ENCODE measurements at regions not wholly inside any gene's neighbourhood (a gene's known extent, or its start where the extent isn't known, plus 50 kb on each side); places are given as distances from the start of the nearest gene placed in this dataset.
"Not testable (repeated sequence)": the region's sequence is repeated elsewhere in the genome, so short reads cannot be mapped to it uniquely, and the experiment has no call there.

DNA sequence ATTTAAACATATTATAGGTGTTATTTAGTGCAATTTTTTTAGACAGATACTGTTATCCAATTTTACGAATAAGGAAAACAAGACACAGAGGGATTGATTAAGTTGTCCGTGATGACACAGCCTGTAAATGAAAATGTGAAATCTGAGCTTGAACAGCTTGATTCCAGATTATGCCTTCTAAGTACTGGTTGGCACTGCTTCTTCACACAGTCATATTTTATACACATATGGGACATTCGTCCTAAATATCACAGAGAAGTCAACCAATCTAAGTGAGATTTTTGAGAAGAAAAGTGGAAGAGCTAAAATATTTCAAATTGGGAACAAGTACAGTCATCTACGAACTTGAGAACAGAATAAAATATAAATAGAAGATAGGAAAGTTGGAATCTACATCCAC lies 756.3 kb downstream of the BCKDHB start:
- Histone ChIP-seq H3K27ac (ENCODE audit: low read depth, low read length, poor library complexity, severe bottlenecking) (no peak overlapping the region), H4K20me1 (ENCODE audit: insufficient read depth, low read length) (no peaks in the 10 kb centered on the region), H3F3A (ENCODE audit: insufficient read depth, low read length) (no peaks in the 10 kb centered on the region), H3K4me1 (ENCODE audit: insufficient read depth, low read length, severe bottlenecking) (no peaks in the 10 kb centered on the region), H3K9ac (ENCODE audit: low read length) (no peak overlapping the region), H3K79me2 (ENCODE audit: insufficient read depth, low read length) (no peaks in the 10 kb centered on the region), H3K4me3 (ENCODE audit: low read depth, low read length, poor library complexity, severe bottlenecking) (no peak overlapping the region), H3K36me3 (ENCODE audit: insufficient read depth, low read length) (no peaks in the 10 kb centered on the region), H3K27me3 (ENCODE audit: insufficient read depth, low read length) (no peaks in the 10 kb centered on the region), H2AFZ (ENCODE audit: low read length) (no peak overlapping the region), H3K4me2 (ENCODE audit: low read length) (no peak overlapping the region), H3K9me3 (ENCODE audit: low read length) (no peaks in the 10 kb centered on the region), H3K9me2 (ENCODE audit: low read depth, low read length) (no peaks in the 10 kb centered on the region)
- TF ChIP-seq, protein P1, sequence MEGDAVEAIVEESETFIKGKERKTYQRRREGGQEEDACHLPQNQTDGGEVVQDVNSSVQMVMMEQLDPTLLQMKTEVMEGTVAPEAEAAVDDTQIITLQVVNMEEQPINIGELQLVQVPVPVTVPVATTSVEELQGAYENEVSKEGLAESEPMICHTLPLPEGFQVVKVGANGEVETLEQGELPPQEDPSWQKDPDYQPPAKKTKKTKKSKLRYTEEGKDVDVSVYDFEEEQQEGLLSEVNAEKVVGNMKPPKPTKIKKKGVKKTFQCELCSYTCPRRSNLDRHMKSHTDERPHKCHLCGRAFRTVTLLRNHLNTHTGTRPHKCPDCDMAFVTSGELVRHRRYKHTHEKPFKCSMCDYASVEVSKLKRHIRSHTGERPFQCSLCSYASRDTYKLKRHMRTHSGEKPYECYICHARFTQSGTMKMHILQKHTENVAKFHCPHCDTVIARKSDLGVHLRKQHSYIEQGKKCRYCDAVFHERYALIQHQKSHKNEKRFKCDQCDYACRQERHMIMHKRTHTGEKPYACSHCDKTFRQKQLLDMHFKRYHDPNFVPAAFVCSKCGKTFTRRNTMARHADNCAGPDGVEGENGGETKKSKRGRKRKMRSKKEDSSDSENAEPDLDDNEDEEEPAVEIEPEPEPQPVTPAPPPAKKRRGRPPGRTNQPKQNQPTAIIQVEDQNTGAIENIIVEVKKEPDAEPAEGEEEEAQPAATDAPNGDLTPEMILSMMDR (IDR thresholded peaks at IDR 0.05; ENCODE audit: low read length) = no peak
- TF ChIP-seq EZH2 (IDR thresholded peaks at IDR 0.05; ENCODE audit: borderline replicate concordance, low read length) = no peak

DNA sequence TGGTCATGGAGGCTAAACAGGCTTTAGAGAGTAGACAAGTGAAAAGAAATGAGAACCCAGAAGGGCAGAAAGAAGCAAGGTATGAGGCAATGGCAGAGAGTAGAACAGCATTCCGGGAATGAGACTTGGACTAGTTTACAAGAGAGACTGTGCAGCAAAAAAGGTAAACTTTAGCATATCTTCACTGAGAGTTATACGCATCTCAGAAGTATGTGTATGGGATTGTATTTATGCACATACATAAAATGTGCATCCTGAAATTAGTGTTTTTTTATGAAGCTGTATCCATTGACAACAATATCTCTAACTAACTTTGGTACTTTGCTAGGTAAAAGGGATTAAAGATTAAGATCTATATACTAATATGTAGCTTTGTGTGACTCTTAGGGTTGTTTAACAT lies 753.6 kb downstream of the BCKDHB start:
- no peaks in the 10 kb centered on the region for H3K79me2 ChIP-seq (ENCODE audit: insufficient read depth, low read length)
- H3F3A ChIP-seq (ENCODE audit: insufficient read depth, low read length) = no peaks in the 10 kb centered on the region
- H3K9me3 ChIP-seq (ENCODE audit: low read length) = no peaks in the 10 kb centered on the region
- no peak overlapping the region for H2AFZ ChIP-seq (ENCODE audit: low read length)
- H3K9ac ChIP-seq (ENCODE audit: low read length) = no peak overlapping the region
- no peaks in the 10 kb centered on the region for H3K27me3 ChIP-seq (ENCODE audit: insufficient read depth, low read length)
- no peak overlapping the region for H3K4me2 ChIP-seq (ENCODE audit: low read length)
- H4K20me1 ChIP-seq (ENCODE audit: insufficient read depth, low read length) = no peaks in the 10 kb centered on the region
- no peak overlapping the region for H3K27ac ChIP-seq (ENCODE audit: low read depth, low read length, poor library complexity, severe bottlenecking)
- TF ChIP-seq, protein P1 (IDR thresholded peaks at IDR 0.05; ENCODE audit: low read length) = no peak
- no peak for TF ChIP-seq EZH2 (IDR thresholded peaks at IDR 0.05; ENCODE audit: borderline replicate concordance, low read length)
- H3K36me3 ChIP-seq (ENCODE audit: insufficient read depth, low read length) = no peaks in the 10 kb centered on the region
- no peaks in the 10 kb centered on the region for H3K9me2 ChIP-seq (ENCODE audit: low read depth, low read length)
- no peak overlapping the region for H3K4me3 ChIP-seq (ENCODE audit: low read depth, low read length, poor library complexity, severe bottlenecking)
- H3K4me1 ChIP-seq (ENCODE audit: insufficient read depth, low read length, severe bottlenecking) = no peaks in the 10 kb centered on the region

DNA sequence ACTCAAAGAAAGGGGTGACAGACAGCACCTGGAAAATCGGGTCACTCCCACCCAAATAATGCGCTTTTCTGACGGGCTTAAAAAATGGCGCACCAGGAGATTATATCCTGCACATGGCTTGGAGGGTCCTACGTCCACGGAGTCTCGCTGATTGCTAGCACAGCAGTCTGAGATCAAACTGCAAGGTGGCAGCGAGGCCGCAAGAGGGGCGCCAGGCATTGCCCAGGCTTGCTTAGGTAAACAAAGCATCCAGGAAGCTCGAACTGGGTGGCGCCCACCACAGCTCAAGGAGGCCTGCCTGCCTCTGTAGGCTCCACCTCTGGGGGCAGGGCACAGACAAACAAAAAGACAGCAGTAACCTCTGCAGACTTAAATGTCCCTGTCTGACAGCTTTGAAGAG lies 741.5 kb downstream of the BCKDHB start:
- H3K9me3 ChIP-seq (ENCODE audit: low read length); H4K20me1 ChIP-seq (ENCODE audit: insufficient read depth, low read length); H3K36me3 ChIP-seq (ENCODE audit: insufficient read depth, low read length); H3K27me3 ChIP-seq (ENCODE audit: insufficient read depth, low read length); H3K9ac ChIP-seq (ENCODE audit: low read length); H3K4me1 ChIP-seq (ENCODE audit: insufficient read depth, low read length, severe bottlenecking); H2AFZ ChIP-seq (ENCODE audit: low read length); H3K79me2 ChIP-seq (ENCODE audit: insufficient read depth, low read length); H3K27ac ChIP-seq (ENCODE audit: low read depth, low read length, poor library complexity, severe bottlenecking); H3K9me2 ChIP-seq (ENCODE audit: low read depth, low read length); H3F3A ChIP-seq (ENCODE audit: insufficient read depth, low read length); H3K4me3 ChIP-seq (ENCODE audit: low read depth, low read length, poor library complexity, severe bottlenecking); H3K4me2 ChIP-seq (ENCODE audit: low read length): not testable (repeated sequence)

DNA sequence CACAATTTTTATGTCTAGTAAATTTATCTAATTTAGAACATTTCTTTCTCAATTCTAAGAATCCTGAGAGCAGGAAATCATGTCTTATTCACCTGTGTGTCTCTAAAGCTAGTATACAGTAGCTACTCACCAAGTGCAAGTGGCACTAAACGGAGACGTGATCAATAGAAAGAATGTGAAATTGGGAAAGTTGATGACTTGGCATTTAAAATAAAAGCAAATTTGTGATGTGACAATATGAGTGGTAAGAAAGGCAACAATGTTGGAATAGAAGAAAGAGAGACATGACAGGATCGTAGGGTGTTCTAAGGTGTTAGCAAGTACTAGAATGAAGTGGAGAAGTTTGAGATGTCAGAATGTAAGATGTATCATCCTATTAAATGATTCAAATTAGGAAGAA lies 725.9 kb downstream of the BCKDHB start:
- Histone ChIP-seq H3K4me3 (ENCODE audit: low read depth, low read length, poor library complexity, severe bottlenecking) (no peak overlapping the region), H3K9ac (ENCODE audit: low read length) (no peak overlapping the region), H3K27me3 (ENCODE audit: insufficient read depth, low read length) (no peaks in the 10 kb centered on the region), H3K9me3 (ENCODE audit: low read length) (no peaks in the 10 kb centered on the region), H3K9me2 (ENCODE audit: low read depth, low read length) (no peaks in the 10 kb centered on the region), H3K27ac (ENCODE audit: low read depth, low read length, poor library complexity, severe bottlenecking) (no peak overlapping the region), H3K79me2 (ENCODE audit: insufficient read depth, low read length) (no peaks in the 10 kb centered on the region), H3K36me3 (ENCODE audit: insufficient read depth, low read length) (no peaks in the 10 kb centered on the region), H2AFZ (ENCODE audit: low read length) (no peak overlapping the region), H4K20me1 (ENCODE audit: insufficient read depth, low read length) (no peaks in the 10 kb centered on the region), H3K4me1 (ENCODE audit: insufficient read depth, low read length, severe bottlenecking) (no peaks in the 10 kb centered on the region), H3K4me2 (ENCODE audit: low read length) (no peak overlapping the region), H3F3A (ENCODE audit: insufficient read depth, low read length) (no peaks in the 10 kb centered on the region)
- no peak for TF ChIP-seq EZH2 (IDR thresholded peaks at IDR 0.05; ENCODE audit: borderline replicate concordance, low read length)
- TF ChIP-seq, protein P1 (IDR thresholded peaks at IDR 0.05; ENCODE audit: low read length) = no peak

Measured in OCI-LY1 (cell line).